WTC11 (cell line): ENCODE measurements at regions not wholly inside any gene's neighbourhood (a gene's known extent, or its start where the extent isn't known, plus 50 kb on each side); places are given as distances from the start of the nearest gene placed in this dataset.

Source experiments
- ATAC-seq: fragments of 200-7000 bp; cut with Tn5 transposase; 2 replicates; pipeline ENCODE4 v1.10.0; 2021; ENCODE audit warnings: mild to moderate bottlenecking, moderate library complexity
- CTCF ChIA-PET: fragments of 300-600 bp; sonication (Branson Sonifier 250); formaldehyde crosslinking; loops from one replicate; lab custom pipeline; 2021; ENCODE audit warnings: antibody characterized with exemption; lab: Charles Lee
- POLR2A ChIA-PET: fragments of 350-600 bp; sonication (Branson Sonifier 250); formaldehyde crosslinking; loops from one replicate; lab custom pipeline; 2021; ENCODE audit warnings: antibody characterized with exemption; lab: Charles Lee
- DNase-seq: peaks from one replicate; pipeline ENCODE4 v3.0.0; 2021; ENCODE audit warnings: low spot score
- H3K27ac Mint-ChIP-seq: 2 replicates; pipeline ENCODE4 v1.8.0; 2021; ENCODE audit warnings: mixed read lengths
- H3K27me3 Mint-ChIP-seq: 2 replicates; pipeline ENCODE4 v1.8.0; 2021; ENCODE audit warnings: low read depth, mild to moderate bottlenecking, moderate library complexity, mixed read lengths
- H3K36me3 Mint-ChIP-seq: 2 replicates; pipeline ENCODE4 v1.8.0; 2021; ENCODE audit warnings: mixed read lengths
- H3K4me1 Mint-ChIP-seq: 2 replicates; pipeline ENCODE4 v1.8.0; 2022; ENCODE audit warnings: mixed read lengths
- H3K4me3 Mint-ChIP-seq: 2 replicates; pipeline ENCODE4 v1.8.0; 2021; ENCODE audit warnings: mild to moderate bottlenecking, moderate library complexity, mixed read lengths
- H3K9me3 Mint-ChIP-seq: 2 replicates; pipeline ENCODE4 v1.8.0; 2021; ENCODE audit warnings: mixed read lengths
- ESRRA ChIP-seq: sonication (generic); formaldehyde crosslinking; IDR thresholded peaks from 2 replicates; pipeline ENCODE4 v1.8.1; 2022; ENCODE audit warnings: mild to moderate bottlenecking, missing genetic modification reagents, borderline replicate concordance
- GTF2I ChIP-seq: fragments of 250-450 bp; sonication (Bioruptor Pico); conservative IDR thresholded peaks from 2 replicates; pipeline ENCODE4 v1.4.0; 2021; ENCODE audit warnings: mild to moderate bottlenecking
- IRF2 ChIP-seq: sonication (generic); formaldehyde crosslinking; IDR thresholded peaks from 2 replicates; pipeline ENCODE4 v1.8.0; 2022; ENCODE audit warnings: low read depth, missing genetic modification reagents, borderline replicate concordance
- JUN ChIP-seq: sonication (generic); formaldehyde crosslinking; IDR thresholded peaks from 2 replicates; pipeline ENCODE4 v1.8.0; 2023; ENCODE audit warnings: mild to moderate bottlenecking, missing genetic modification reagents
- MYBL2 ChIP-seq: sonication (generic); formaldehyde crosslinking; IDR thresholded peaks from 2 replicates; pipeline ENCODE4 v1.8.1; 2023; ENCODE audit warnings: mild to moderate bottlenecking, moderate library complexity, missing genetic modification reagents
- NFYB ChIP-seq: sonication (generic); formaldehyde crosslinking; conservative IDR thresholded peaks from 2 replicates; pipeline ENCODE4 v1.8.0; 2022; ENCODE audit warnings: low read depth, missing genetic modification reagents
- RELA ChIP-seq: sonication (generic); formaldehyde crosslinking; IDR thresholded peaks from 2 replicates; pipeline ENCODE4 v1.8.1; 2022; ENCODE audit warnings: missing genetic modification reagents, mild to moderate bottlenecking, borderline replicate concordance
- SMAD4 ChIP-seq: sonication (generic); formaldehyde crosslinking; IDR thresholded peaks from 2 replicates; pipeline ENCODE4 v1.8.0; 2022; ENCODE audit warnings: mild to moderate bottlenecking, missing genetic modification reagents
- TEAD4 ChIP-seq: sonication (generic); formaldehyde crosslinking; IDR thresholded peaks from 2 replicates; pipeline ENCODE4 v1.8.0; 2022; ENCODE audit warnings: mild to moderate bottlenecking, missing genetic modification reagents
- ZNF219 ChIP-seq: sonication (generic); formaldehyde crosslinking; IDR thresholded peaks from 2 replicates; pipeline ENCODE4 v1.8.0; 2023; ENCODE audit warnings: missing genetic modification reagents, mild to moderate bottlenecking, borderline replicate concordance
- ZNF263 ChIP-seq: sonication (generic); formaldehyde crosslinking; IDR thresholded peaks from 2 replicates; pipeline ENCODE4 v1.8.1; 2022; ENCODE audit warnings: low read depth, mild to moderate bottlenecking, moderate library complexity, missing genetic modification reagents
- ZNF396 ChIP-seq: fragments of 250-450 bp; sonication (Bioruptor Pico); IDR thresholded peaks from 2 replicates; pipeline ENCODE4 v1.8.0; 2021; ENCODE audit warnings: mild to moderate bottlenecking, moderate library complexity, borderline replicate concordance
- TF ChIP-seq, protein P1 (sequence below): sonication (generic); formaldehyde crosslinking; IDR thresholded peaks from 2 replicates; pipeline ENCODE4 v1.8.0; 2023; ENCODE audit warnings: missing genetic modification reagents, mild to moderate bottlenecking, borderline replicate concordance
- TF ChIP-seq, protein P2 (sequence below): sonication (generic); formaldehyde crosslinking; IDR thresholded peaks from 2 replicates; pipeline ENCODE4 v1.8.1; 2023; ENCODE audit warnings: mild to moderate bottlenecking, moderate library complexity, missing genetic modification reagents
- TF ChIP-seq, protein P3 (sequence below): sonication (generic); formaldehyde crosslinking; IDR thresholded peaks from 2 replicates; pipeline ENCODE4 v1.8.0; 2023; ENCODE audit warnings: missing genetic modification reagents
- TF ChIP-seq, protein P4 (sequence below): sonication (generic); formaldehyde crosslinking; IDR thresholded peaks from 2 replicates; pipeline ENCODE4 v1.8.0; 2023; ENCODE audit warnings: mild to moderate bottlenecking, missing genetic modification reagents

DNA sequence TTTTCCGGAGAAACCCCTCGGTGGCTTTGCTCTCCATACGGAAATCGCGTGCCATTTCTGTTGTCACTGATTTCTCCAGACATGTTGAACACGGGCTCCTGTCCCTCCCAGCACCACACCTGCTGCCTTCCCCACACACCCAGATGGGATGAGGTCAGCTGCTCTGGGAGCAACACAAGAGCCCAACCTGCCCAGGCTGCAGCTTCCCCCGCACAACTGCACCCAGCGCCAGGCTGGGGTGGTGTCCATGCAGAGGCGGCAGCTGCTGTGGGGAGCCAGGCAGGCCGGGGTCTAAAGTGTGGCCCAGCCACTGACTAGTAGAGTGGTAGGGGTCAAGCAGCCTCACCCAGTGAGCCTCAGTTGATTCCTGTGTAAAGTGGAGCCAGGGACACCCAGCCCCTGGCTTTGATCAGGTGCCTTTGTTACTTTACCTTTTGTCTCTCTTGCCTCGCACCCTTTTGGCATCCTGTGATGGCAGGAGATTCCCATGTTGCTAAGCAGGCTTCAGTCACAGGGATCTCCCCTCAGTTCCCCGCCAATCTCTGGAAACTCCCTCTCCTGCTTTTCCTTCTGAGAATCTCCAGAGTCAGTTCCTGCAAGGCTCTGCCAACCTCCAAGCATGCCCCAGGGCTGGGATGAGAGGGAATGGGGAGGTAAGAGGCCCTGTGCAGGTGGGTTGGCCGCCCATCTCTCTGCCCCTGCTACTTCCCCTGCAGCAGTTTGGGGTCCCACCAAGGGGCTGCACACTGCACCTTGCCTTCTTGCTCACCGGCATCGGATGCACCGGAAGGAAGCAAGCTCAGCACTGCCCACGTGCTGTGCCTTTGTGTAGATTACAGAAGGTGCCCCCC lies 91.8 kb upstream of the ALDH1A3 start (continued):
- TF ChIP-seq, protein P1, sequence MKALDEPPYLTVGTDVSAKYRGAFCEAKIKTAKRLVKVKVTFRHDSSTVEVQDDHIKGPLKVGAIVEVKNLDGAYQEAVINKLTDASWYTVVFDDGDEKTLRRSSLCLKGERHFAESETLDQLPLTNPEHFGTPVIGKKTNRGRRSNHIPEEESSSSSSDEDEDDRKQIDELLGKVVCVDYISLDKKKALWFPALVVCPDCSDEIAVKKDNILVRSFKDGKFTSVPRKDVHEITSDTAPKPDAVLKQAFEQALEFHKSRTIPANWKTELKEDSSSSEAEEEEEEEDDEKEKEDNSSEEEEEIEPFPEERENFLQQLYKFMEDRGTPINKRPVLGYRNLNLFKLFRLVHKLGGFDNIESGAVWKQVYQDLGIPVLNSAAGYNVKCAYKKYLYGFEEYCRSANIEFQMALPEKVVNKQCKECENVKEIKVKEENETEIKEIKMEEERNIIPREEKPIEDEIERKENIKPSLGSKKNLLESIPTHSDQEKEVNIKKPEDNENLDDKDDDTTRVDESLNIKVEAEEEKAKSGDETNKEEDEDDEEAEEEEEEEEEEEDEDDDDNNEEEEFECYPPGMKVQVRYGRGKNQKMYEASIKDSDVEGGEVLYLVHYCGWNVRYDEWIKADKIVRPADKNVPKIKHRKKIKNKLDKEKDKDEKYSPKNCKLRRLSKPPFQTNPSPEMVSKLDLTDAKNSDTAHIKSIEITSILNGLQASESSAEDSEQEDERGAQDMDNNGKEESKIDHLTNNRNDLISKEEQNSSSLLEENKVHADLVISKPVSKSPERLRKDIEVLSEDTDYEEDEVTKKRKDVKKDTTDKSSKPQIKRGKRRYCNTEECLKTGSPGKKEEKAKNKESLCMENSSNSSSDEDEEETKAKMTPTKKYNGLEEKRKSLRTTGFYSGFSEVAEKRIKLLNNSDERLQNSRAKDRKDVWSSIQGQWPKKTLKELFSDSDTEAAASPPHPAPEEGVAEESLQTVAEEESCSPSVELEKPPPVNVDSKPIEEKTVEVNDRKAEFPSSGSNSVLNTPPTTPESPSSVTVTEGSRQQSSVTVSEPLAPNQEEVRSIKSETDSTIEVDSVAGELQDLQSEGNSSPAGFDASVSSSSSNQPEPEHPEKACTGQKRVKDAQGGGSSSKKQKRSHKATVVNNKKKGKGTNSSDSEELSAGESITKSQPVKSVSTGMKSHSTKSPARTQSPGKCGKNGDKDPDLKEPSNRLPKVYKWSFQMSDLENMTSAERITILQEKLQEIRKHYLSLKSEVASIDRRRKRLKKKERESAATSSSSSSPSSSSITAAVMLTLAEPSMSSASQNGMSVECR (CRISPR knock-in tag): no peak
- no peak for TF ChIP-seq ESRRA (CRISPR knock-in tag)

DNA sequence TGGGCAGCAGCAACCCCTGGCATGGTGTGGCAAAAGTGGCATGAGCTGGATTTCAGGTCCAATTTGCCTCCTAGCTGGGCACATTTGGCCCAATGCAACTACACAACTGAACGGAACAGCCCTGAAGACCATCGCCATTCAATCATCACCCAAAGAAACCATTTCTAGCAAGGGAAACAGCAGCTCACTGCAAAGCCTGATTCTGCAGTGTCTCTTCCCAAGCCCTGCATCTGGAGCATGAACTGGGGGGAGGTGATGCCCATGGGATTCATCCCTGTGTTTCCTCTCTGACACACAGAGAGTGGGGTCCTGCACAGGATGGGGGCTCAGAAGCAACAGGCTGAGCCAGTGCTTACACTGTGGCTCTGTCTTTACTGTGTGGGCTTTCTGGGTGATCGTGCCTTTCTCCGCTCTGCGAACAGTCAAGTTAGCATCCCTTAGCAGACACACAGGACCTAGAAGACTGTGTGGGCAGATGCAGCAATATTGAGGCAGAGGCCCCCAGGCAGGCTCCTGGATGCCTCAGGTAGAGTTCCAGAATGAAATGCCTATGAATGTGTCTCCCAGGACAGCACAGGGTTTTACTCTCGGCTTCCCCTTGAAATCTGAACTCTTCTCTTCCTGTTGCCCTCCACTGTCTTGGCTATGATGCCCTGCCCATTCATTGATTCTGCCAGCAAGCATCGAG lies 91.1 kb upstream of the ALDH1A3 start:
- peaks cover 11% of the 10 kb centered on the region for H3K9me3 Mint-ChIP-seq
- H3K27ac Mint-ChIP-seq: no peak overlapping the region
- ChIA-PET CTCF (interaction anchor here (1.0 kb wide), 1 partner anchor 52 kb away, joined by 3 read pairs; no protein-coding TSS in a partner anchor), POLR2A (no interaction called here)
- DNase-seq: no peak
- no peak for TF ChIP-seq ZNF219 (CRISPR knock-in tag)
- TF ChIP-seq ZNF396: no peak
- TF ChIP-seq GTF2I (CRISPR knock-in tag): no peak
- TF ChIP-seq SMAD4: no peak
- TF ChIP-seq, protein P2, sequence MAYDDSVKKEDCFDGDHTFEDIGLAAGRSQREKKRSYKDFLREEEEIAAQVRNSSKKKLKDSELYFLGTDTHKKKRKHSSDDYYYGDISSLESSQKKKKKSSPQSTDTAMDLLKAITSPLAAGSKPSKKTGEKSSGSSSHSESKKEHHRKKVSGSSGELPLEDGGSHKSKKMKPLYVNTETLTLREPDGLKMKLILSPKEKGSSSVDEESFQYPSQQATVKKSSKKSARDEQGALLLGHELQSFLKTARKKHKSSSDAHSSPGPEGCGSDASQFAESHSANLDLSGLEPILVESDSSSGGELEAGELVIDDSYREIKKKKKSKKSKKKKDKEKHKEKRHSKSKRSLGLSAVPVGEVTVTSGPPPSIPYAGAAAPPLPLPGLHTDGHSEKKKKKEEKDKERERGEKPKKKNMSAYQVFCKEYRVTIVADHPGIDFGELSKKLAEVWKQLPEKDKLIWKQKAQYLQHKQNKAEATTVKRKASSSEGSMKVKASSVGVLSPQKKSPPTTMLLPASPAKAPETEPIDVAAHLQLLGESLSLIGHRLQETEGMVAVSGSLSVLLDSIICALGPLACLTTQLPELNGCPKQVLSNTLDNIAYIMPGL (CRISPR knock-in tag): no peak
- no peak for TF ChIP-seq RELA (CRISPR knock-in tag)
- TF ChIP-seq ZNF263 (CRISPR knock-in tag): no peak
- TF ChIP-seq ESRRA (CRISPR knock-in tag): no peak
- no peak for TF ChIP-seq JUN
- no peak for TF ChIP-seq IRF2 (CRISPR knock-in tag)
- no peaks in the 10 kb centered on the region for H3K27me3 Mint-ChIP-seq
- H3K4me1 Mint-ChIP-seq: no peaks in the 10 kb centered on the region
- no peak overlapping the region for H3K4me3 Mint-ChIP-seq
- H3K36me3 Mint-ChIP-seq: no peaks in the 10 kb centered on the region
- ATAC-seq: no peak

DNA sequence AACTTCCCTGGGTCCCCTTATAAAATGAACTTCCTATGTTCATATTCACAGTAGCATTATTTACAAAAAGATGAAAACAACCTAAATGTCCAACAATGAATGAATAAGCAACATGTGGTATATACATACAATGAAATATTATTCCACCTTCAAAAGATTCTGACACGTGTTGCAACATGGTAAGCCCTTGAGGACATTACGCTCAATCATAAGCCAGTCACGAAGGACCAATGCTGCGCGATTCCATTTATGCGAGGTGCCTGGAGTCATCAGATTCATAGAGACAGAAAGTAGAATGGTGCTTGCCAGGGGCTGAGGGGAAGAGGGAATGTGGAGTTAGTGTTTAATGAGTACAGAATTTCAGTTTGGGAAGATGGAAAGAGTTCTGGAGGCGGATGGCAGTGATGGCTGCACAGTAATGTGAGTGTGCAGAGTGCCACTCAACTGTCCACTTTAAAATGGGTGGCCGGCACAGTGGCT lies 88.8 kb upstream of the ALDH1A3 start:
- POLR2A ChIA-PET: no interaction called here

More for the DNA sequence above, 88.8 kb upstream of the ALDH1A3 start:
- Mint-ChIP-seq H3K36me3 (0 out of 2 replicates have a peak, but pooled peaks cover 6% of the 10 kb centered on the region), H3K27me3 (no peaks in the 10 kb centered on the region)
- CTCF ChIA-PET: interaction anchor here (0.6 to 1.5 kb wide), 2 partner anchors 11 to 55 kb away, joined by 3 to 5 read pairs; no protein-coding TSS in a partner anchor
- TF ChIP-seq TEAD4 (CRISPR knock-in tag) (no peak), NFYB (CRISPR knock-in tag) (no peak), MYBL2 (CRISPR knock-in tag) (no peak)
- TF ChIP-seq, protein P3, sequence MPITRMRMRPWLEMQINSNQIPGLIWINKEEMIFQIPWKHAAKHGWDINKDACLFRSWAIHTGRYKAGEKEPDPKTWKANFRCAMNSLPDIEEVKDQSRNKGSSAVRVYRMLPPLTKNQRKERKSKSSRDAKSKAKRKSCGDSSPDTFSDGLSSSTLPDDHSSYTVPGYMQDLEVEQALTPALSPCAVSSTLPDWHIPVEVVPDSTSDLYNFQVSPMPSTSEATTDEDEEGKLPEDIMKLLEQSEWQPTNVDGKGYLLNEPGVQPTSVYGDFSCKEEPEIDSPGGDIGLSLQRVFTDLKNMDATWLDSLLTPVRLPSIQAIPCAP: no peak
- TF ChIP-seq, protein P4, sequence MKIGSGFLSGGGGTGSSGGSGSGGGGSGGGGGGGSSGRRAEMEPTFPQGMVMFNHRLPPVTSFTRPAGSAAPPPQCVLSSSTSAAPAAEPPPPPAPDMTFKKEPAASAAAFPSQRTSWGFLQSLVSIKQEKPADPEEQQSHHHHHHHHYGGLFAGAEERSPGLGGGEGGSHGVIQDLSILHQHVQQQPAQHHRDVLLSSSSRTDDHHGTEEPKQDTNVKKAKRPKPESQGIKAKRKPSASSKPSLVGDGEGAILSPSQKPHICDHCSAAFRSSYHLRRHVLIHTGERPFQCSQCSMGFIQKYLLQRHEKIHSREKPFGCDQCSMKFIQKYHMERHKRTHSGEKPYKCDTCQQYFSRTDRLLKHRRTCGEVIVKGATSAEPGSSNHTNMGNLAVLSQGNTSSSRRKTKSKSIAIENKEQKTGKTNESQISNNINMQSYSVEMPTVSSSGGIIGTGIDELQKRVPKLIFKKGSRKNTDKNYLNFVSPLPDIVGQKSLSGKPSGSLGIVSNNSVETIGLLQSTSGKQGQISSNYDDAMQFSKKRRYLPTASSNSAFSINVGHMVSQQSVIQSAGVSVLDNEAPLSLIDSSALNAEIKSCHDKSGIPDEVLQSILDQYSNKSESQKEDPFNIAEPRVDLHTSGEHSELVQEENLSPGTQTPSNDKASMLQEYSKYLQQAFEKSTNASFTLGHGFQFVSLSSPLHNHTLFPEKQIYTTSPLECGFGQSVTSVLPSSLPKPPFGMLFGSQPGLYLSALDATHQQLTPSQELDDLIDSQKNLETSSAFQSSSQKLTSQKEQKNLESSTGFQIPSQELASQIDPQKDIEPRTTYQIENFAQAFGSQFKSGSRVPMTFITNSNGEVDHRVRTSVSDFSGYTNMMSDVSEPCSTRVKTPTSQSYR (CRISPR knock-in tag): no peak
- TF ChIP-seq, all 79 proteins: peak for 0
- Mint-ChIP-seq H3K27ac (no peak overlapping the region), H3K4me1 (no peaks in the 10 kb centered on the region), H3K4me3 (no peak overlapping the region), H3K9me3 (peaks cover 30% of the 10 kb centered on the region)
- DNase-seq (no peak), ATAC-seq (no peak)
